Gastrocnemius medialis (tissue), 4 donors: ENCODE measurements at regions not wholly inside any gene's neighbourhood (a gene's known extent, or its start where the extent isn't known, plus 50 kb on each side); places are given as distances from the start of the nearest gene placed in this dataset.

Source experiments
- CTCF ChIP-seq, 5 experiments: fragments of 450-650 bp in 3 of 5; fragments of 200-600 bp in 2 of 5; sonication (generic) in 2 of 5; IDR thresholded peaks in 4 of 5; conservative IDR thresholded peaks in 1 of 5; 1 replicate in 4 of 5; 2 replicates in 1 of 5; pipeline ENCODE4 v1.5.1; 2016 to 2019; ENCODE audit warnings: antibody characterized with exemption in 5 of 5, mild to moderate bottlenecking in 3 of 5, moderate library complexity in 3 of 5
- POLR2A ChIP-seq, 2 donors: fragments of 450-650 bp; IDR thresholded peaks; one replicate each; pipeline ENCODE4 v1.6.1; 2017; ENCODE audit warnings: antibody characterized with exemption in 2 of 2, mild to moderate bottlenecking in 2 of 2, moderate library complexity in 2 of 2

GRCh38 chr14:87199381-87199780 lies 793.6 kb downstream of the GALC start:
- TF ChIP-seq POLR2A (IDR thresholded peaks at IDR 0.05) (no peak), CTCF (IDR thresholded peaks at IDR 0.05 in 4 of 5, conservative IDR thresholded peaks at IDR 0.05 in 1 of 5) (no peak)
